DMS53 treated with DMSO at 0.1 percent for 48 hours (cell line): ENCODE measurements at regions not wholly inside any gene's neighbourhood (a gene's known extent, or its start where the extent isn't known, plus 50 kb on each side); places are given as distances from the start of the nearest gene placed in this dataset.
A peak's percentile ranks its signal among the peaks of the same experiment; 100 is the strongest.

ENCODE experiments used
- DNase-seq: peaks from one replicate; lab custom pipeline; 2025; ENCODE audit not compliant: unreplicated experiment; lab: John Stamatoyannopoulos, UW

- DNase-seq: no peak
These were observed 351.1 kb upstream of the PMFBP1 start for GRCh38 chr16:72523087-72523486.

- DNase-seq: no peak
These were observed 345.2 kb upstream of the PMFBP1 start for GRCh38 chr16:72517154-72517553.

GRCh38 chr16:72511171-72511570 lies 339.2 kb upstream of the PMFBP1 start:
- no peak for DNase-seq

- DNase-seq: no peak
These were observed 336.2 kb upstream of the PMFBP1 start for GRCh38 chr16:72508191-72508590.

GRCh38 chr16:72502594-72503005 lies 330.6 kb upstream of the PMFBP1 start:
- no peak for DNase-seq

- DNase-seq: peak; percentile 33
These were observed 330.0 kb upstream of the PMFBP1 start for GRCh38 chr16:72501739-72502593.

- DNase-seq: no peak
These were observed 328.6 kb upstream of the PMFBP1 start for GRCh38 chr16:72500545-72500944.

GRCh38 chr16:72493716-72494415 lies 321.9 kb upstream of the PMFBP1 start:
- no peak for DNase-seq

- no peak for DNase-seq
These were observed 315.3 kb upstream of the PMFBP1 start for GRCh38 chr16:72487283-72487682.

- no peak for DNase-seq
These were observed 310.7 kb upstream of the PMFBP1 start for GRCh38 chr16:72482695-72483094.

GRCh38 chr16:72481419-72481818 lies 309.5 kb upstream of the PMFBP1 start:
- DNase-seq: no peak

GRCh38 chr16:72480911-72481310 lies 309.0 kb upstream of the PMFBP1 start:
- DNase-seq: no peak

- no peak for DNase-seq
These were observed 303.7 kb upstream of the PMFBP1 start for GRCh38 chr16:72475688-72476087.

GRCh38 chr16:72474501-72475123 lies 302.7 kb upstream of the PMFBP1 start:
- DNase-seq: no peak

GRCh38 chr16:72473631-72474030 lies 301.7 kb upstream of the PMFBP1 start:
- DNase-seq: no peak

- DNase-seq: no peak
These were observed 299.5 kb upstream of the PMFBP1 start for GRCh38 chr16:72471317-72471924.

- no peak for DNase-seq
These were observed 298.6 kb upstream of the PMFBP1 start for GRCh38 chr16:72470541-72470940.

GRCh38 chr16:72469932-72470331 lies 298.0 kb upstream of the PMFBP1 start:
- DNase-seq: no peak

- DNase-seq: no peak
These were observed 296.6 kb upstream of the PMFBP1 start for GRCh38 chr16:72468582-72468981.

GRCh38 chr16:72467157-72467759 lies 295.3 kb upstream of the PMFBP1 start:
- DNase-seq: peak; percentile 64
